Heart left ventricle (tissue), 13 donors: ENCODE measurements at regions not wholly inside any gene's neighbourhood (a gene's known extent, or its start where the extent isn't known, plus 50 kb on each side); places are given as distances from the start of the nearest gene placed in this dataset.

ENCODE experiments used
- POLR2A ChIP-seq, 2 donors: fragments of 450-650 bp; IDR thresholded peaks; one replicate each; pipeline ENCODE4 v1.6.1; 2017; ENCODE audit warnings: antibody characterized with exemption in 2 of 2, mild to moderate bottlenecking in 2 of 2, moderate library complexity in 2 of 2
- TF ChIP-seq, protein P1 (sequence below), 12 donors: fragments of 200-600 bp; sonication (generic) in 4 of 12; IDR thresholded peaks; one replicate each; pipeline versions ENCODE4 v1.5.0 to v1.8.0; 2018 to 2022; ENCODE audit warnings: antibody characterized with exemption in 12 of 12, mild to moderate bottlenecking in 5 of 12
- donor health status: ischemic (EF 13 %, LVEDD 7.1; RV severe dilation, severe dysfunction).
- donor health status: DM: no; HTN: yes; CAD: no.
- donor health status: DM: no; HTN: no; CAD: no.
- donor health status: ischemic (EF 25% LVEDD 6.9; RV normal size, moderate dysfunction).
- donor health status: ischemic (EF 25% LVEDD 5.7; RV mildly dilated, moderate dysfunction).
- donor health status: ischemic (EF 35%, LVEDD 5.7; RV mildly dilated, moderate dysfunction).
- donor health status: nonischemic (EF 11% LVEDD 7.7; RV severe dilation, severe dysfunction).
- donor health status: DM: yes; HTN: yes; CAD: no.
- donor health status: PGD.
- donor health status: ischemic (EF 29% LVEDD 5.4; RV normal size, mild dysfunction).
- donor health status: nonischemic (EF 23%, LVEDD 6.1; RV moderate dilation, normal function).

DNA sequence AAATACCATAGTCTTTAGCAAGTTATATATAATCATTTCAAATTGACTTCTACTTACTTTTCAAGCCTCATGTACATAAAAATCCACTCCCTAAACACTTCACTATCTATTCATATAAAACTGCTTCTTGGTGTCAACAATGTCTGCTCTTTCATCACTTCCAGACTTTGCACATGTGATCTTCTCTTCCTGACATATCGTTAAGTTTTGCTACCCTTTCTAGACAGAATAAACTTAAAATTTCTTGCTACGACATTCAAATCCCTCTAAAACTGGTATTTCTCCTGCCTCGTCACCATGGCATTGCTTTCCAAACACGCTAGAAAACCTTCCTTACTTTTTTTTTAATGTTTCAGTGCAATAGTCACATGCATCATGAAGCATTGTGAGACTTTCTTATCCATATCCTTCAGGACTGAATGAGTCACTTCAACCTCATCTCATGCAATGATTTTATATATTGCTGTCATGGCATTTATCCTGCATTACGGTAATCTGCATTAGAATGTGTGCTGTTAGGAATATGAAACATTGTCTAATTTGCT is 122.8 kb downstream of the GMNC start:
- TF ChIP-seq, protein P1, sequence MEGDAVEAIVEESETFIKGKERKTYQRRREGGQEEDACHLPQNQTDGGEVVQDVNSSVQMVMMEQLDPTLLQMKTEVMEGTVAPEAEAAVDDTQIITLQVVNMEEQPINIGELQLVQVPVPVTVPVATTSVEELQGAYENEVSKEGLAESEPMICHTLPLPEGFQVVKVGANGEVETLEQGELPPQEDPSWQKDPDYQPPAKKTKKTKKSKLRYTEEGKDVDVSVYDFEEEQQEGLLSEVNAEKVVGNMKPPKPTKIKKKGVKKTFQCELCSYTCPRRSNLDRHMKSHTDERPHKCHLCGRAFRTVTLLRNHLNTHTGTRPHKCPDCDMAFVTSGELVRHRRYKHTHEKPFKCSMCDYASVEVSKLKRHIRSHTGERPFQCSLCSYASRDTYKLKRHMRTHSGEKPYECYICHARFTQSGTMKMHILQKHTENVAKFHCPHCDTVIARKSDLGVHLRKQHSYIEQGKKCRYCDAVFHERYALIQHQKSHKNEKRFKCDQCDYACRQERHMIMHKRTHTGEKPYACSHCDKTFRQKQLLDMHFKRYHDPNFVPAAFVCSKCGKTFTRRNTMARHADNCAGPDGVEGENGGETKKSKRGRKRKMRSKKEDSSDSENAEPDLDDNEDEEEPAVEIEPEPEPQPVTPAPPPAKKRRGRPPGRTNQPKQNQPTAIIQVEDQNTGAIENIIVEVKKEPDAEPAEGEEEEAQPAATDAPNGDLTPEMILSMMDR (IDR thresholded peaks at IDR 0.05) = no peak
- no peak for TF ChIP-seq POLR2A (IDR thresholded peaks at IDR 0.05)
